Effector memory CD4-positive, alpha-beta T cell (primary cell): ENCODE measurements at regions not wholly inside any gene's neighbourhood (a gene's known extent, or its start where the extent isn't known, plus 50 kb on each side); places are given as distances from the start of the nearest gene placed in this dataset.
"Not testable (repeated sequence)": the region's sequence is repeated elsewhere in the genome, so short reads cannot be mapped to it uniquely, and the experiment has no call there.

Experiments
- DNase-seq, 3 donors: peaks; one replicate each; pipeline ENCODE4 v3.0.0-alpha.2; 2020
- H3K27ac ChIP-seq: 2 replicates; pipeline ENCODE4 v1.7.0; 2013; ENCODE audit warnings: mild to moderate bottlenecking, low read length, moderate library complexity; ENCODE audit not compliant: insufficient read depth, poor library complexity, severe bottlenecking
- H3K27me3 ChIP-seq: replicated peaks from 2 replicates; pipeline ENCODE4 v1.7.0; 2013; ENCODE audit warnings: mild to moderate bottlenecking, low read length; ENCODE audit not compliant: insufficient read depth, control insufficient read depth, poor library complexity, severe bottlenecking
- H3K36me3 ChIP-seq: 2 replicates; pipeline ENCODE4 v1.7.0; 2013; ENCODE audit warnings: mild to moderate bottlenecking, low read length, moderate library complexity; ENCODE audit not compliant: control insufficient read depth, insufficient read depth
- H3K4me1 ChIP-seq: 2 replicates; pipeline ENCODE4 v1.7.0; 2013; ENCODE audit warnings: low read length, mild to moderate bottlenecking; ENCODE audit not compliant: control insufficient read depth, insufficient read depth, poor library complexity, severe bottlenecking
- H3K4me3 ChIP-seq: 2 replicates; pipeline ENCODE4 v1.7.0; 2013; ENCODE audit warnings: low read length, low read depth, mild to moderate bottlenecking; ENCODE audit not compliant: insufficient read depth, poor library complexity, severe bottlenecking
- H3K9me3 ChIP-seq: 2 replicates; pipeline ENCODE4 v1.7.0; 2013; ENCODE audit warnings: mild to moderate bottlenecking, low read length, moderate library complexity; ENCODE audit not compliant: control insufficient read depth

DNA sequence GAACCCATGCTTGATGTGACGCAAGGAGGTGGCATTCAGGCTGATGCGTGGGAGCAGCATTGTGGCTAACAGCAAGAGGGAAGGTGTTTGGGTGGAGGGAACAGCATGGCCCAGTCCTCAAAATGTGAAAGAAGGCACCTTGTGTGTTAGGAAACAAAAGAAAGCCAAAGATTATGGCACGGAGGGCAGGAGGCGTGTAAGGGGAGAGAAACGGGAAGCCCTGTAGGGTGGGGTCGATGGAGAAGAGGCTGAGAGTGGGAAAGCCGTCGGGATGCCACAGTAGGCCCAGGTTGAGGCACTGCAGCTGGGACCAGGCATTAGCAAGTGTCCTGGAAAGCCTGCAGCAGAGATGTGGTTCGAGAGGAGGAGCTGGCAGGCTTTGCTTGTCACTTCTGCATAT, 241.1 kb downstream of the GADD45G start:
- no peak for DNase-seq
- Histone ChIP-seq H3K27me3 (no peaks in the 10 kb centered on the region), H3K36me3 (no peaks in the 10 kb centered on the region), H3K4me1 (no peaks in the 10 kb centered on the region), H3K4me3 (no peak overlapping the region), H3K27ac (no peak overlapping the region), H3K9me3 (no peaks in the 10 kb centered on the region)

DNA sequence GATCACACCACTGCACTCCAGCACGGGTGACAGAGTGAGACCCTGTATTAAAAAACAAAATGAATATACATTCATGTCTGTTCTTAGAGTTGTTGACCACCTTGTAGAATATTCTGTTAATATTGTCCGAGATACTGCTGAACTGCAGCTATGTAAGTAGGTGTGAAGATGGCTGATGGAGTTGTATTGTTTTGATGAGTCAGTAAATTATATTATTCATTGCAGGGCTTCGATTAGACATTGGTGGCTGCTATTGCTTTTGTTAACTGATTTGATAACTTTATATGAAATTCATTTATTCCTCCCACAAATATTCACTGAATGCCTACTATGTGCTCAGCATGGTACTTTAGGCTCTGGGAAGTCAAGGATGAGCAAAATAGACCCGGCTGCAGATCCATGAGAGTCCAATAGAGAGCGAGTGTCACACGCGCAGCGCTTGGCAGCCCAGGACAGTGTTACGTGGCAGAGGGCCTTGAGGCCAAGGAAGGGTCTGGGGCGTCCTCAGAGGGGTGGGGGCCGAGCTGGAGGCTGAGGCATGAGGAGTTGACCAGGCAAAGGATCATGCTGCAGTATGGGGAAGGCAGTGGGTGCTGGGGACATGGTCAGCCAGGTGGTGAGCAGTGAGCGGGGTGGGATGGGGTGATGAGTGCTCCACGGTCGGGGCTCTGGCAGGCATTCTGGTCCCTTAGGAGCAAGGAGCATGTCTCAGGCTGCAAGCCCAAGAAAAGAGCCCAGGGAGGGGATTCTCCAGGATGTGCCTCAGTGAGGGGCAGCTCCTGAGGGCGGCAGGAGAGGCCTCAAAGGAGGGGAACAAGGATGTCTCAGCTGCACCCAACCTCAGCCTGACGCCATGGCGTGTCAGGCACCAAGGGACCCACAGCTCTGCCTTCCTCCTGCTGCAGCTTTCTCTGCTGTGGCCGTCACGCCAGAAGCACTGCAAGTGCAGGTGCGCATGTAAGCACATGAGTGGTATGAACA, 243.5 kb downstream of the GADD45G start:
- no peaks in the 10 kb centered on the region for H3K4me1 ChIP-seq

DNA sequence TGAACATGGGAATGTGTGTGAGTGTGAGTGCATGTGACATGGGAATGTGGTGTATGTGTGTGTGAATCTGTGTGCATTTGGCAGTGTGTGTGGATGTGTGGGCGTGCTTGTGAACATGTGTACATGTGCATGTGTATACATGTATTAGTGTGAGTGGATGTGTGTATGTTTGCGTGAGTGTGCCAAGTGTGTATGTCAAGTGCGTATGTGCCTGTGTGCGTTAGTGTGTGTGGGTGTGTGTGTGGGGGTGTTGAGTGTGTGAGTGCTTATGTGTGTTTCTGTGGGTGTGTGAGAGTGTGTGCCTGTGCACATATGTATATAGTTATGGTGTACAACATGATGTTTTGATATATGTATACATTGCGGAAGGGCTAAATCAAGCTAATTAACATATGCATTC, 244.3 kb downstream of the GADD45G start:
- Histone ChIP-seq H3K9me3 (no peaks in the 10 kb centered on the region), H3K36me3 (no peaks in the 10 kb centered on the region), H3K4me1 (no peaks in the 10 kb centered on the region), H3K4me3 (no peak overlapping the region), H3K27ac (no peak overlapping the region), H3K27me3 (no peaks in the 10 kb centered on the region)
- no peak for DNase-seq

More for the DNA sequence above, 243.5 kb downstream of the GADD45G start:
- no peak for DNase-seq
- Histone ChIP-seq H3K27me3 (no peaks in the 10 kb centered on the region), H3K9me3 (no peaks in the 10 kb centered on the region), H3K36me3 (no peaks in the 10 kb centered on the region), H3K27ac (no peak overlapping the region), H3K4me3 (no peak overlapping the region)

DNA sequence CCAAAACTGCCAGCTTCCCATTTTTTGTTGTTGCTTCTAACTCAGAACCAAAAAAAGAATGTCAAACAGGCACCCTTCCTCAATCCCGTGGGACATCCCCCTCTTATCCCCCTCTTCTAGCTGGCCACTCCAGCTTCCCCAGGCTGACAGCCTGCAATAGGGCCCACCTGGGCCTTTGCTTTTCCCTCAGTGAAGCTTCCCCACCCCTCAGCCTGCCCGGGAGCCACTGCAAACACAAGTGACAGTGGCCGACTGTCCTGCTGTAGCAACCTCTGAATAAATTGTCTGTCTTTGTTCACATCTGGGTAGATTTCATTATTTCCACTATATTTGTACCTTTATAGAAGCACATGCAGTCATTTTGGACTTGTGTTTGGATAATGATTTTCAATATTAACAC, 245.3 kb downstream of the GADD45G start:
- Histone ChIP-seq H3K27ac (no peak overlapping the region), H3K36me3 (no peaks in the 10 kb centered on the region), H3K27me3 (no peaks in the 10 kb centered on the region), H3K9me3 (no peaks in the 10 kb centered on the region), H3K4me3 (no peak overlapping the region), H3K4me1 (no peaks in the 10 kb centered on the region)
- no peak for DNase-seq

DNA sequence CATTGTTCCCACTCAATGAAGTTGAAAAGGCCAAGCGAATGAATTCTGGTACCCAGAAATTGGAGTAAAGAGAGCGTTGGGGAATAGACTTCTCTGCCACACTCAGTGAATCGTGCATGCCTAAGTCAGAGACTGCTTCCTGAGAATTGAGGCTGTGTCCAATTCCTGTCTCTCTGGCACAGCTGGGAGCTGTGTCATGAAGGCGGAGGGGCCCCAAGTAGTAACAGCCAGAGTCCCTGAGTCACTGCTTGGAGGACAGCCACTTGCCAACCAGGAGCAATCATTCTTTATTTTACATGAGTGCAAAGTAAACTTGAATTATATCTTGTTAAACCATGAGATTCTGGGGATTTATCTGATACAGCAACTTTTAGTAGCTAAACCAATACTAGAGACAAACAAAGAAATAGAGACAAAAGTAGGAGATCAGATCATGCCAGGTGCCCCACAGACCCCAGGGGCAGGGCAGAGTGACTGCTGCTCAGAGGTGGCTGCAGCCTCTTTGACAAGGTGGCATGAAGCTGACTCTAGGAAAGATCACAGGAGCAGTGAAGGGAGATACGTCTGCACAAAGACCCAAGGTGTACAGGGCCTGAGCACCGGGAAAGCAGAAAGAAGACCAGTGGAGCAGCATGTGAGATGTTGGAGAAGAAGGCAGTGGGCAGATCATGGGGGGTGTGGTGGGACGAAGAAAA, 246.0 kb downstream of the GADD45G start:
- Histone ChIP-seq H3K27ac (no peak overlapping the region), H3K36me3 (no peaks in the 10 kb centered on the region), H3K4me3 (no peak overlapping the region), H3K9me3 (no peaks in the 10 kb centered on the region), H3K27me3 (no peaks in the 10 kb centered on the region), H3K4me1 (no peaks in the 10 kb centered on the region)
- no peak for DNase-seq

DNA sequence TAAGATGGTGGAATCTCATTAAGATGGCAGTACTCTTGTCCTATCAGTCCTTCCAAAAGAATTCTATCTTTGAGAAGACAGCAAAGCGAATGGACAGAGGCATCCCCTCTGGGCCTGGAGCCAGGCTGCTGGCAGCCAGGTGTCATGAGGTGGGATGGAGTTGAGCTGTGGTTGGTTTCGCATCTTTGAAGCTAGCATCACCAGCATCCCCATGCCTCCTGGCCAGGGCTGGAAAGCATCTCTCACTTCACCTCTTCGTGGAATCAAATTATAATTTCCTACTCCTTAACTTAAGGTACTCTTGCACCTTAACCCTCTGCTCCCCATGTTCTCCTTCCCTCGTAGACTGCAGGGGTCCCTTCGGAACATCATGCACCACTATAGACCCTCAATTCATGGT, 248.3 kb downstream of the GADD45G start:
- no peaks in the 10 kb centered on the region for H3K4me1 ChIP-seq
- H3K36me3 ChIP-seq, result no peaks in the 10 kb centered on the region
- no peak overlapping the region for H3K4me3 ChIP-seq
- no peaks in the 10 kb centered on the region for H3K9me3 ChIP-seq
- no peaks in the 10 kb centered on the region for H3K27me3 ChIP-seq
- H3K27ac ChIP-seq, result no peak overlapping the region
- no peak for DNase-seq

DNA sequence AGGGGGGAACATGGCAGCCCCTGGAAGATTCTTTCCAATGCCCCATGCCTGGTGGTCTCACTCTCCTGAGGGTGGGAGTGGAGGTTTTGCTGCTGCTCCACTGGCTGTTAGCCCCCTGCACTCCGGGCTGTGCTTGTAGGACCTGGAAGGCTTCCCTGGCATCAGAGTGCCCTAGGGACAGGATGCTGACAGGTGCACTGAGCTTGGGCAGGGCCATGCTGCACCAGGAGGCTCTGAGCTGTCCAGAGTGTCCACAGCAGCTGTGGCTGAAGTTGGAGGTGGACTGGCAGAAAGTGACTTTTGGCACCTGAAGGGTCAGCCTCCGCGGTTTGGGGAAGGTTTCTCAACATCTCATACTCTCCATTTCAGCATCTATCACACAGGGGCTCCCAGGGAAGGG, 249.1 kb downstream of the GADD45G start:
- H3K27ac ChIP-seq, result no peak overlapping the region
- H3K4me1 ChIP-seq, result no peaks in the 10 kb centered on the region
- H3K4me3 ChIP-seq, result no peak overlapping the region
- DNase-seq, result no peak
- H3K27me3 ChIP-seq, result no peaks in the 10 kb centered on the region
- H3K36me3 ChIP-seq, result no peaks in the 10 kb centered on the region
- no peaks in the 10 kb centered on the region for H3K9me3 ChIP-seq

DNA sequence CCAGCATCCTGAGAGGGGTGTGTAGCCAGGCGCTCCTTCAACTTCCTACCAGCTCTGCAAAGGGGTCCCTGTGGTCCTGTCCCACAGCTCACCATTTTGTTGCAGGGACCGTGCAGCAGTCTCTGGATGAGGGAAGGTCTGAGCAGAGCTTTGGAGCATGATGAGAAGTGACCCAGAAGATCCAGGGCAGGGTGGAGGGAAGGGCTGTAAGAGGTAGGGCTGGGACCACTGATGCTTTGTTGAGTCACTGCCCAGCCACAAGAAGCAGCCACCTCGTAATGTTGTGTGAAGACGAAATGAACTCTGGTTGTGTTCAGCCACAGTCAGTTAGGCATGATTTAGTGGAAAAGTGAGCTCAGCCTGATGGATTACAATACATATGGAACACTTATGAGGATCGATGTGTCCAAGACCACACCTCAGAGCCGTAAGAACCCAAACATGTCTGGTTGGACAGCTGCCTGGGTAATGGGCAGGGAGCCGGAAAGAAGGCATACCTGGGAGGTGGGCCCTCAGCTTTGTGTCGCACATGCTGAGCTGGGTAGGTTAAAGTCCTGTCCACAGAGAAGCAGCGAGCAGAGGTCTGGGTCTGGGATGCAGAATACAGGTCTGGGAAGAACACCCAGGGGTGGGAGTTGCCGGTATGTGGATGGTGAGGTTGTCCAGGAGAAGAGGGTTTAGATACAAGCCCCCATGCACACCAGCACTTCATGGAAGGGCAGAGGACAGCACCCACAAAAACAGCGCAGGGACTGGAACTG, 250.1 kb downstream of the GADD45G start:
- DNase-seq, result no peak
- no peak overlapping the region for H3K4me3 ChIP-seq
- H3K4me1 ChIP-seq, result no peaks in the 10 kb centered on the region
- no peaks in the 10 kb centered on the region for H3K9me3 ChIP-seq
- H3K27ac ChIP-seq, result no peak overlapping the region
- no peaks in the 10 kb centered on the region for H3K27me3 ChIP-seq
- no peaks in the 10 kb centered on the region for H3K36me3 ChIP-seq

DNA sequence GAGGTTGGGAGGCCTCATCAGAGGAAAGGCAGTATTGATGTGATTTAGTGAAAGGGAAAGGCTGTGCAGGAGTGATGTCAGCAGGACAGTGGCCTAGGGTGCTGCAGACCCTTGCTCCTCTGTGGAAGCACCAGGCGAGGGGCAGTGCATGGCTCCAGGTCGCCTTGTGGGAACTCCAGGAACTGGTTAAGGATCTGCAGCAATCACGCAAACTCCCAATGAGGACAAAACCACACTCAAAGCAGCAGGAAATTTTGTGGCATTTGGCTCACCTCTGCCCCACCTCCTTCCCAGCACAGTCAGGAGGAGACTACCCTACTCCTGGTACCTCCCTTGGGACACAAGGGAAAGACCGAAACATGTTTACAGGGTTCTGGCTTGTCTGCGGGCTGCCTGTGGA, 251.5 kb downstream of the GADD45G start:
- not testable (repeated sequence) for H3K27me3 ChIP-seq, DNase-seq, H3K4me3 ChIP-seq, H3K4me1 ChIP-seq, H3K27ac ChIP-seq, H3K9me3 ChIP-seq, H3K36me3 ChIP-seq
